ENCODE measurements at regions not wholly inside any gene's neighbourhood (a gene's known extent, or its start where the extent isn't known, plus 50 kb on each side); places are given as distances from the start of the nearest gene placed in this dataset.
A peak's percentile ranks its signal among the peaks of the same experiment; 100 is the strongest.

DNA sequence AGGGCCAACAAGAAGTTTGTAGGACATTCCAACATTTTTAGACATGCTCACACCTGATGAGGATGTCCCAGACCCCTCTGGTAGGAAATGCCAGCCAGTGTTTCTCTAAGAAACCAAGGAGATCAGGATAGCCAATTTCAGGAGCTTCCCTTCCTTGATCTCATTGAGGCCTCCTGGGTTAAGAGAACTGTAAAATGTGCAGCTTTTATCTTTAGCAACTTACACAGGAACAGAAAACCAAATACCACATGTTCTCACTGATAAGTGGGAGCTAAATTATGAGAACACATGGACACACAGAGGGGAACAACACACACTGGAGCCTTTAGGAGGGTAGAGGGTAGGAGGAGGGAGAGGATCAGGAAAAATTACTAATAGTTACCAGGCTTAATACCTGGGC is 99.6 kb upstream of the MAP2 start:
- no peaks in the 10 kb centered on the region for H3K9me3 Mint-ChIP-seq
- peaks cover 7% of the 10 kb centered on the region; the same call in 1 of the 2 replicates for H3K27me3 Mint-ChIP-seq (ENCODE audit: insufficient read depth)
- H3K27ac Mint-ChIP-seq = no peak overlapping the region
- DNase-seq = no peak
- H3K4me3 Mint-ChIP-seq = no peak overlapping the region
- TF ChIP-seq CTCF (IDR thresholded peaks at IDR 0.05) = no peak
- no peaks in the 10 kb centered on the region; the same call in 1 of the 2 replicates for H3K4me1 Mint-ChIP-seq (ENCODE audit: low read depth)
- H3K36me3 Mint-ChIP-seq (ENCODE audit: low read depth) = no peaks in the 10 kb centered on the region

- H3K4me1 Mint-ChIP-seq (ENCODE audit: low read depth) = no peaks in the 10 kb centered on the region
- no peaks in the 10 kb centered on the region for H3K36me3 Mint-ChIP-seq (ENCODE audit: low read depth)
- no peak overlapping the region for H3K27ac Mint-ChIP-seq
These were observed 92.5 kb upstream of the MAP2 start for GRCh38 chr2:209331291-209331844.

GRCh38 chr2:209334188-209335017 is 89.4 kb upstream of the MAP2 start:
- peak; percentile 95 for TF ChIP-seq CTCF (IDR thresholded peaks at IDR 0.05)
- no peaks in the 10 kb centered on the region for H3K27me3 Mint-ChIP-seq (ENCODE audit: insufficient read depth)
- H3K27ac Mint-ChIP-seq = no peak overlapping the region
- no peaks in the 10 kb centered on the region for H3K36me3 Mint-ChIP-seq (ENCODE audit: low read depth)
- no peak overlapping the region for H3K4me3 Mint-ChIP-seq
- no peaks in the 10 kb centered on the region for H3K9me3 Mint-ChIP-seq
- no peaks in the 10 kb centered on the region for H3K4me1 Mint-ChIP-seq (ENCODE audit: low read depth)
- DNase-seq = peak; percentile 57

More at GRCh38 chr2:209331291-209331844, 92.5 kb upstream of the MAP2 start:
- peak; percentile 33 for DNase-seq
- TF ChIP-seq CTCF (IDR thresholded peaks at IDR 0.05) = peak; percentile 73
- Mint-ChIP-seq H3K9me3 (no peaks in the 10 kb centered on the region), H3K4me3 (no peak overlapping the region), H3K27me3 (ENCODE audit: insufficient read depth) (peaks cover 7% of the 10 kb centered on the region; the same call in 1 of the 2 replicates)

- H3K9me3 Mint-ChIP-seq = no peaks in the 10 kb centered on the region
- peaks cover 2% of the 10 kb centered on the region; the same call in 1 of the 2 replicates for H3K27me3 Mint-ChIP-seq (ENCODE audit: insufficient read depth)
- no peak for TF ChIP-seq CTCF (IDR thresholded peaks at IDR 0.05)
- H3K4me1 Mint-ChIP-seq (ENCODE audit: low read depth) = no peaks in the 10 kb centered on the region
- no peak overlapping the region for H3K4me3 Mint-ChIP-seq
- DNase-seq = no peak
- H3K27ac Mint-ChIP-seq = no peak overlapping the region
- H3K36me3 Mint-ChIP-seq (ENCODE audit: low read depth) = no peaks in the 10 kb centered on the region
These were observed 83.3 kb upstream of the MAP2 start for GRCh38 chr2:209340522-209340921.

GRCh38 chr2:209344349-209344748 is 79.5 kb upstream of the MAP2 start:
- no peak for DNase-seq
- Mint-ChIP-seq H3K4me3 (no peak overlapping the region), H3K4me1 (ENCODE audit: low read depth) (no peaks in the 10 kb centered on the region), H3K36me3 (ENCODE audit: low read depth) (no peaks in the 10 kb centered on the region), H3K9me3 (no peaks in the 10 kb centered on the region), H3K27ac (no peak overlapping the region), H3K27me3 (ENCODE audit: insufficient read depth) (peaks cover 2% of the 10 kb centered on the region; the same call in 1 of the 2 replicates)
- no peak for TF ChIP-seq CTCF (IDR thresholded peaks at IDR 0.05)
